ENCODE measurements at regions not wholly inside any gene's neighbourhood (a gene's known extent, or its start where the extent isn't known, plus 50 kb on each side); places are given as distances from the start of the nearest gene placed in this dataset.

GRCh38 chr12:41963398-41963797 lies 181.3 kb downstream of the GXYLT1 start:
- Histone ChIP-seq H3K4me3 (replicated peaks; ENCODE audit: insufficient read depth, low read length) (no peak overlapping the region), H3K27me3 (ENCODE audit: insufficient read depth, poor library complexity, severe bottlenecking) (no peaks in the 10 kb centered on the region), H3K27ac (replicated peaks) (no peak overlapping the region)
- DNase-seq (ENCODE audit: low read depth in 1 of 2, low spot score in 1 of 2) = no peak
- TF ChIP-seq SPI1 (IDR thresholded peaks at IDR 0.05; ENCODE audit: borderline replicate concordance, low read depth) (no peak), GABPA (IDR thresholded peaks at IDR 0.05; ENCODE audit: low read depth) (no peak), CTCF (IDR thresholded peaks at IDR 0.05; ENCODE audit: insufficient read depth, low read length) (no peak), POLR2AphosphoS5 (IDR thresholded peaks at IDR 0.05; ENCODE audit: low read depth) (no peak), REST (IDR thresholded peaks at IDR 0.05; ENCODE audit: insufficient replicate concordance, low read depth) (no peak)

- H3K27ac ChIP-seq (replicated peaks) = no peak overlapping the region
- no peaks in the 10 kb centered on the region for H3K27me3 ChIP-seq (ENCODE audit: insufficient read depth, poor library complexity, severe bottlenecking)
- DNase-seq (ENCODE audit: low read depth in 1 of 2, low spot score in 1 of 2) = no peak
- no peak overlapping the region for H3K4me3 ChIP-seq (replicated peaks; ENCODE audit: insufficient read depth, low read length)
- TF ChIP-seq SPI1 (IDR thresholded peaks at IDR 0.05; ENCODE audit: borderline replicate concordance, low read depth) (no peak), CTCF (IDR thresholded peaks at IDR 0.05; ENCODE audit: insufficient read depth, low read length) (no peak), GABPA (IDR thresholded peaks at IDR 0.05; ENCODE audit: low read depth) (no peak)
Observed at GRCh38 chr12:41962171-41962572, 182.5 kb downstream of the GXYLT1 start.

GRCh38 chr12:41959271-41959670 lies 185.4 kb downstream of the GXYLT1 start:
- no peak overlapping the region for H3K27ac ChIP-seq (replicated peaks)
- no peak for TF ChIP-seq SPI1 (IDR thresholded peaks at IDR 0.05; ENCODE audit: borderline replicate concordance, low read depth)
- TF ChIP-seq CTCF (IDR thresholded peaks at IDR 0.05; ENCODE audit: insufficient read depth, low read length) = no peak
- TF ChIP-seq REST (IDR thresholded peaks at IDR 0.05; ENCODE audit: insufficient replicate concordance, low read depth) = no peak
- no peak for TF ChIP-seq GABPA (IDR thresholded peaks at IDR 0.05; ENCODE audit: low read depth)
- no peak for TF ChIP-seq POLR2AphosphoS5 (IDR thresholded peaks at IDR 0.05; ENCODE audit: low read depth)
- DNase-seq (ENCODE audit: low read depth in 1 of 2, low spot score in 1 of 2) = no peak
- H3K4me3 ChIP-seq (replicated peaks; ENCODE audit: insufficient read depth, low read length) = no peak overlapping the region
- no peaks in the 10 kb centered on the region for H3K27me3 ChIP-seq (ENCODE audit: insufficient read depth, poor library complexity, severe bottlenecking)

GRCh38 chr12:41956353-41956752 lies 188.3 kb downstream of the GXYLT1 start:
- no peak for DNase-seq (ENCODE audit: low read depth in 1 of 2, low spot score in 1 of 2)
- peaks cover 4% of the 10 kb centered on the region for H3K27me3 ChIP-seq (ENCODE audit: insufficient read depth, poor library complexity, severe bottlenecking)
- TF ChIP-seq SPI1 (IDR thresholded peaks at IDR 0.05; ENCODE audit: borderline replicate concordance, low read depth) = no peak
- no peak for TF ChIP-seq CTCF (IDR thresholded peaks at IDR 0.05; ENCODE audit: insufficient read depth, low read length)
- no peak for TF ChIP-seq GABPA (IDR thresholded peaks at IDR 0.05; ENCODE audit: low read depth)
- H3K4me3 ChIP-seq (replicated peaks; ENCODE audit: insufficient read depth, low read length) = no peak overlapping the region
- no peak overlapping the region for H3K27ac ChIP-seq (replicated peaks)
